ENCODE measurements at regions not wholly inside any gene's neighbourhood (a gene's known extent, or its start where the extent isn't known, plus 50 kb on each side); places are given as distances from the start of the nearest gene placed in this dataset.

DNA sequence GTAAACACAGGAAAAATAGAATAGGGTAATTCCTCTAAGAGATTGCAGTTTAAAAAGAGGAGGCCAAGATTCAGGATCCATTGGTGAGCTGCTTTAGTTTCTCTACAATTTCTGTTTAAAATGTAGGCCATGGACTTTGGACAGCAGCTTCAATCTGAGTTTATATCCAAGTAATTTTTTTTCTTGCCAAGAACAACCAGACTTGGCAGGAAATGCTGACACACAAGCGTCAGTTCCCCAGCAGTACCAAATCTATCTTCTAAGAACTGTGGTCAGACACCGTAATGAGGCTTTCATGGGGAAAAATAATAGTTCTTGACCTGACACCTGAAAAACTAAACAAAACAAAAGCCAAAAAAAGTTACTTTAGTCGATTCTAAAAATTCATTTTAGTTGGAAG, 528.8 kb downstream of the CSNK1G3 start:
- TF ChIP-seq POLR2AphosphoS5 (IDR thresholded peaks at IDR 0.05; ENCODE audit: control insufficient read depth, insufficient read depth, low read depth, low read length) (no peak), PRPF4 (IDR thresholded peaks at IDR 0.05; ENCODE audit: insufficient read depth, low read depth, low read length, poor library complexity, severe bottlenecking) (no peak), KDM4B (IDR thresholded peaks at IDR 0.05; ENCODE audit: borderline replicate concordance in 2 of 2, low read depth in 1 of 2) (no peak), DACH1 (IDR thresholded peaks at IDR 0.05; ENCODE audit: partially characterized antibody) (no peak), ZNF274 (IDR thresholded peaks at IDR 0.05; ENCODE audit: borderline replicate concordance, low read depth, low read length) (no peak), TEAD4 (IDR thresholded peaks at IDR 0.05; ENCODE audit: low read length) (no peak), TEAD4 (CRISPR knock-in tag; IDR thresholded peaks at IDR 0.05; ENCODE audit: borderline replicate concordance) (no peak), FOXM1 (IDR thresholded peaks at IDR 0.05; ENCODE audit: low read depth) (no peak), FOXM1 (CRISPR knock-in tag; IDR thresholded peaks at IDR 0.05; ENCODE audit: low read depth) (no peak)

Data from K562 (cell line).